GM19035 (cell line): ENCODE measurements at regions not wholly inside any gene's neighbourhood (a gene's known extent, or its start where the extent isn't known, plus 50 kb on each side); places are given as distances from the start of the nearest gene placed in this dataset.
A peak's percentile ranks its signal among the peaks of the same experiment; 100 is the strongest.
"Not testable (repeated sequence)": the region's sequence is repeated elsewhere in the genome, so short reads cannot be mapped to it uniquely, and the experiment has no call there.

Source experiments
- ATAC-seq: cut with Tn5 transposase; IDR thresholded peaks from one replicate; pipeline ENCODE4 v1.9.1; 2021; ENCODE audit not compliant: unreplicated experiment

DNA sequence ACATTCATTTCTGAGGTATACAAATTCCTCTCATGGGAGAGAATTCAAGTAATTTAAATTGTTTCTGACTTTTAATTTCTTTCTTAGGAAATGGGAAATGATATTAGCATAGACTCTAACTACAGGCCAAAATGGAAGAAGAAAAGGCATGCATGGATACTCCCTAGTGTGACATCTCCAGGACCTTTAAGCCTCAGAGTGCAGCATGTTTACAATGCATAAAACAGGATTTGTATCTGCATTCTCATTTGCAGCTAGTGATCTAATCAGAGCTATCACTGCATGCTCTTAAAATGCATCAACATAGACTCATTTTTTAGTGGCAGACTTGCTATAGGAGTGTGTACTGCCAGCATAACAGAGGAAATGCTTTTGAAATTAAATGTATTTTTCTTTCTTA, 224.6 kb upstream of the GOT2 start:
- ATAC-seq, result no peak

- ATAC-seq, result no peak
Observed at GRCh38 chr16:58948244-58948643, 214.1 kb upstream of the GOT2 start.

GRCh38 chr16:58940609-58941008, 206.5 kb upstream of the GOT2 start:
- ATAC-seq, result peak; percentile 60

DNA sequence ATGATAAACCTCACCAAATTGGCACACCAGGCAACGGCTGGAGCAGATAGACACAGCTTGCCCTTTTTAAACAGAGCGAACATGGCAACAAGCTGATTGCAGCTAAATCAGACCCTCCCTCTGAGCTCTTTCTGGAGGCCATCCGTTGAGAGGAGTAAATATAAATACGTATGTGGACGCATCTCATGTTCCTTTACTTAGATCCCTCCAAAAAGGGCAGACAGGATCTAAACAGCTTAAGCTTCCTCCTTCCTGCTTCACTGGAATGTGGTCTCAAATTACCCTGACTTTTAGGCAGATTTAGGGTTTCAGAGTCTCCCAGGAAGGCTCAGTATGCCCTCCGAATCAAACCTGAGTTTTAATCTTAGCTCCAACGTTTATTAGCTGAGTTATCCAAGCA, 204.7 kb upstream of the GOT2 start:
- ATAC-seq, result no peak

- ATAC-seq, result no peak
Observed at GRCh38 chr16:58937661-58938060, 203.5 kb upstream of the GOT2 start.

GRCh38 chr16:58933186-58933585, 199.1 kb upstream of the GOT2 start:
- no peak for ATAC-seq

DNA sequence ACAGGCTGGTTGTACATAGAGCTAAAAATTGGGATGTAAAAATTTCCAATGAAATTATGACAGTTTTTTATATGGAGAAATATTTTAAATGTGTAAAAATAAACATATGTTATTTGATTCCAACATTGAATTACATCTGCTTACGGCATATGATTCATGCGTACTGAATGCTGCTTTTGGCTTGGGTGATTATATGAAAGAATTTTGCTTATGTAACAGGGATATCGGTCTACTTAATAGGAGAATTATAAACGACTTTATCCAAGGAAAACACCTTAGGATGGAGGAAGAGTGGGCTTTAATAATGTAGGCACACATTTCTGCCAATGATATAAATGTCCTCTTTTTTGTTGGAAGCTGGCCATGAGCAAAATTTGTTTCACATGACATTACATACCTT, 197.3 kb upstream of the GOT2 start:
- ATAC-seq, result no peak

GRCh38 chr16:58923094-58923493, 189.0 kb upstream of the GOT2 start:
- ATAC-seq, result no peak

DNA sequence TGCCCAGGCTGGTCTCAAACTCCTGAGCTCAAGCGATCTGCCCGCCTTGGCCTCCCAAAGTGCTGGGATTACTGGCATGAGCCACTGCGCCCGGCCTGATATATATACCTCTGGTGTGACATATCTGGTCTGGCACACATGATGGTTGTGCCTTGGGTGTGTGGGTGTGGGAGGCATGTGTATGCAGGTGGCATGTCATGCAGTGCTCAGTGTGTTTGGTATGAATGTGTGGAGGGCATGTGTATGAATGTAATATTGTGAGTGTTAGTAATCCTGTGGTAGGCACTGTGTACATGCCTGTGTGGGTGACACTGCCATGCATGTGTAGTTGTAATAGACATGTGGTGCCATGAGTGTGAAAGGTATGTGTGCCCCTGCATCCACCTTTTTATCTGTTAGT, 179.3 kb upstream of the GOT2 start:
- no peak for ATAC-seq

DNA sequence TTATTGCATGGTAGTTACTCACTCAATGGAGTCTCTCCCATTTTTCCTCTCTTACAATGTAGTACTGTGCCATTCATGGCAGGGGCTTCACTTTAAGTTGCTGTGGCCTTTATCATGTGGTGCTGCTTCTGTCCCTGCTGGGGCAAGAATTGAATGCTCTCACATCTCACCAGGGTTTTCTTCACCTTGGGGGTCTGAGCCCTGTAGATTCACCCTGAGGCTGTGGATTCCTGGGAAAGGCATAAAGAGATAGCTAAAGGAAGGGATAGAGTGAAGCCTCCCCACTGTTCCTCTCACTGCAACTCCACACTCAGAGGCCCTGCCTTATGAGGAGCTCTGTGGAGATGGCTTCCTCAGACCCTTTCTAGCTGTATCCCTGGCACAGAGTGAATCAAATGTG, 178.5 kb upstream of the GOT2 start:
- no peak for ATAC-seq

- no peak for ATAC-seq
Observed at GRCh38 chr16:58906981-58907715, 173.0 kb upstream of the GOT2 start.

GRCh38 chr16:58904291-58904690, 170.2 kb upstream of the GOT2 start:
- no peak for ATAC-seq

DNA sequence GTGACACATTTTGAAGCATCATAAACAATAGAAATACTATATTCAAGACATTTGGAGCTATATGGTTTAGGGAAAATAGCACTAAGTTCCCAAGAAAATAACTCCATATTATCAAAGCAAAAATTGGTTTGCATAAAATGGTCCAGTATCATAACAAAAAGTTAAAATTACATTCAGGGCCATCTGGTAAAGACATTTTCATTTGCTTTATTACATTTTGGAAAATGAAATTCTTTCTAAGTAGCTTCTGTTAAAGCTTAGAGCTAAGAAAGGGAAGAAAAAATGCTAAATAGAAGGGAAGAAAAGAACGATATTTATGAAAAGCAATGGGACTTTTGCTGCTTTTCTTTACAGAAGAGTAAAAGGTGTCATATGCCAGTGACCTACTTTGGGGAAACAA, 155.4 kb upstream of the GOT2 start:
- ATAC-seq, result no peak

- ATAC-seq, result no peak
Observed at GRCh38 chr16:58885528-58886170, 151.5 kb upstream of the GOT2 start.

GRCh38 chr16:58884141-58884540, 150.0 kb upstream of the GOT2 start:
- ATAC-seq, result no peak

DNA sequence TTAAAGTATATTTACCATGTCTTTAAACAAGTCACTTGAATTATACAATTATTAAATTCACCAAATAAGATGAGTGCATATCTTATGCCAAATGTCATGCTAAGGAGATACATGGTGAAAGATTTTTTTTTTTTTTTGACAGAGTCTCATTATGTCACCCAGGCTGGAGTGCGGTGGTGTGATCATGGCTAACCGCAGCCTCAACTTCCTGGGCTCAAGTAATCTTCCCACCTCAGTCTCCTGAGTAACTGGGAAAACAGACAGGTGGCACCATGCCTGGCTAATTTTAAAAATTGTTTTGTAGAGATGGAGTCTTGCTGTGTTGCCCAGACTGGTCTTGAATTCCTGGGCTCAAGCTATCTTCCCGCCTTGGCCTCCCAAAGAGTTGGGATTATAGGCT, 149.0 kb upstream of the GOT2 start:
- ATAC-seq, result no peak

DNA sequence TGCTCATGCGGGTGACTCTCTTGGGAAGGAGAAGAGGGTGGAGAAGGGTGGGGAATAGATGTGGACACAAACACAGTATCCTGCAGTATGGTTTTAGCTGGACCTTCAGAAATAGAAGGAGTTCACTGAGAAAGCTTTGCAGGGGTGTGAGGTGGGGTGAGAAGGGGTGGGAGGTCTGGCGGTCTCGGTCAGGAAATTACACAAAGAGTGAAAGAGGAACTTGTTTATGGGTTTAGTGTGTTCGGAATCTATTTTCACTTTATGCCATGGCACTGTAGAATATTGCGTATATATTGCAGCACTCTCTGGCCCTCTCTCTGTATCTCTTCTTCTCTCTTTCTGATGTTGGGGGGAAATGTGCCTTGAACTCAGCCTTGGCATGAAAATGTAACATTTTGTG, 148.2 kb upstream of the GOT2 start:
- peak; percentile 93 for ATAC-seq

- ATAC-seq, result not testable (repeated sequence)
Observed at GRCh38 chr16:58878641-58879040, 144.5 kb upstream of the GOT2 start.

GRCh38 chr16:58866935-58867334, 132.8 kb upstream of the GOT2 start:
- no peak for ATAC-seq

DNA sequence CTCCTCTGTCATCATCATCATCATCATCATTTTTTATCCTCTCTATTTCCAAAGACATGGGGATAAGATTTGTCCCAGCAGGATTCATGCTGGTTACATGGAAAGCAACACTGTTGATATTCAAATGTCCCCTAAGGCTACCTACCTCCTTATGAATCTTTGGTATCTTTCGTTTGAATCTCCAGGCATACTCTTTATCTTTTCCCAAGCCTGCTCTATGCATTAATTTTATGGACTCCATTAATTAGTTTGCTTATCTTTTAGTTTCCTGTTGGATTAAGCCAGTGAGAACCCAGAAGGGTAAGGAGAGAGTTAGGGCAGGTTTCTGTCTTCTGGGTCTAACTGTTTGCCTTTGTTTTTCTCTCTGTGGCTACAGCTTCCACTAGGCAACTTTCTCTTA, 129.6 kb upstream of the GOT2 start:
- ATAC-seq, result no peak

GRCh38 chr16:58863042-58863441, 128.9 kb upstream of the GOT2 start:
- no peak for ATAC-seq

DNA sequence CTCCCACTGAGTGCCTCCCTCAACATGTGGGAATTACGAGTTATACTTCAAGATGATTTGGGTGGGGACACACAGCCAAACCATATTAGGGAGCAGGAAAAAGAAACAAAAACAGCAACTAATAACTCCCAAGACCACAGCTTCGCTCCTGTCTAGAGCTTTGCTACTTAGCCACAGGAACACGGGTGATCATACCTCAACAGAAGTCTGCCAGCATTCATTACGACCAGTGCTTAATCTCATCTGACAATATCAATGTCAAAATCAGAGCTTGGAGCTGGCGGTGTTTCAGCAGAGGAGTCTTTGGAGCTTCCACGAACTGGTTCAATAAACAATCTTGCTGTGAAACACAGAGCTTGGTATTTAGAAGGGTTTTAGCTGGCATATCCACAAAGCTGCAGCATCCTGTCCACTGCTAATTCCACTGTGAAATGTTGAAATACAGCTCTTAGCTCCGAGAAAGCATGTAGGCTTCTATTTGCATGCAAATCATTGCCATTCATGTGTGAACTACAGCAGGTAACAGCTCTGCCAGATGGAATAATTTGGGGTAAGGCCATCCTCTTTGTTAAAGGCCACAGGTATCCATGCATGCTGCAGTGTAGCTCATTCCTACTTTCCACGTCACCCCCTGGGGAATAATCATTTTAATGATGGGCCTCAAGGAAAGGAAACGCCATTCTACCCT, 128.4 kb upstream of the GOT2 start:
- ATAC-seq, result no peak
